Natural killer cell (primary cell): ENCODE measurements at regions not wholly inside any gene's neighbourhood (a gene's known extent, or its start where the extent isn't known, plus 50 kb on each side); places are given as distances from the start of the nearest gene placed in this dataset.

Experiments
- ATAC-seq, 3 donors: fragments of 150-1000 bp in 2 of 3; fragments of 200-7000 bp in 1 of 3; cut with Tn5 transposase; 1 replicate in 1 of 3; 2 replicates in 2 of 3; pipeline ENCODE4 v1.10.0; 2021; ENCODE audit warnings: mild to moderate bottlenecking in 2 of 3, moderate library complexity in 2 of 3
- DNase-seq, 2 donors: peaks; one replicate each; pipeline versions ENCODE4 v3.0.0 to v3.0.0-alpha.2; 2013 to 2021; ENCODE audit warnings: mixed read lengths in 1 of 2
- H3K27ac ChIP-seq: one replicate; pipeline ENCODE4 v1.5.1; 2013; ENCODE audit warnings: mild to moderate bottlenecking, low read length
- H3K27me3 ChIP-seq: one replicate; pipeline ENCODE4 v1.6.1; 2013; ENCODE audit warnings: low read length; ENCODE audit not compliant: control insufficient read depth, insufficient read depth
- H3K36me3 ChIP-seq: one replicate; pipeline ENCODE4 v1.6.1; 2013; ENCODE audit warnings: low read length; ENCODE audit not compliant: control insufficient read depth, insufficient read depth
- H3K4me1 ChIP-seq: one replicate; pipeline ENCODE4 v1.6.1; 2013; ENCODE audit warnings: low read length; ENCODE audit not compliant: control insufficient read depth, insufficient read depth
- H3K4me3 ChIP-seq: one replicate; pipeline ENCODE4 v1.5.1; 2013; ENCODE audit warnings: low read length
- H3K9me3 ChIP-seq: one replicate; pipeline ENCODE4 v1.6.1; 2013; ENCODE audit warnings: low read length; ENCODE audit not compliant: control insufficient read depth, insufficient read depth
- H3K27ac Mint-ChIP-seq, 2 donors: one replicate each; pipeline ENCODE4 v1.8.0; 2022; ENCODE audit warnings: mild to moderate bottlenecking in 2 of 2, mixed read lengths in 2 of 2, moderate library complexity in 1 of 2
- H3K27me3 Mint-ChIP-seq, 2 donors: one replicate each; pipeline ENCODE4 v1.8.0; 2022; ENCODE audit warnings: low read depth in 2 of 2, mixed read lengths in 2 of 2
- H3K36me3 Mint-ChIP-seq: one replicate; pipeline ENCODE4 v1.8.0; 2022; ENCODE audit warnings: mixed read lengths
- H3K4me1 Mint-ChIP-seq, 2 donors: one replicate each; pipeline ENCODE4 v1.8.0; 2022; ENCODE audit warnings: mixed read lengths in 2 of 2
- H3K4me3 Mint-ChIP-seq: one replicate; pipeline ENCODE4 v1.8.0; 2022; ENCODE audit warnings: mild to moderate bottlenecking, moderate library complexity, mixed read lengths
- H3K9me3 Mint-ChIP-seq, 2 donors: one replicate each; pipeline ENCODE4 v1.8.0; 2022; ENCODE audit warnings: mixed read lengths in 2 of 2
- CTCF ChIP-seq: fragments of 200-600 bp; IDR thresholded peaks from one replicate; pipeline ENCODE4 v1.8.0; 2022; ENCODE audit warnings: antibody characterized with exemption
- WGBS: methylation state at CpG from one replicate; pipeline ENCODE4 v1.1.7; 2013; ENCODE audit warnings: missing lambda C conversion rate; ENCODE audit not compliant: insufficient coverage; 5-methylcytosine and 5-hydroxymethylcytosine counted together
- intact Hi-C: fragments of 100-400 bp; cut with micrococcal nuclease; formaldehyde crosslinking; loops from one replicate; pipeline ENCODE4 v1.14.2; 2022

GRCh38 chr6:95784019-95784418 lies 206.7 kb downstream of the MANEA start:
- Mint-ChIP-seq H3K36me3 (no peaks in the 10 kb centered on the region), H3K9me3 (peaks cover 8 to 9% of the 10 kb centered on the region in 2 donors), H3K27me3 (no peaks in the 10 kb centered on the region), H3K27ac (no peak overlapping the region), H3K4me3 (no peak overlapping the region), H3K4me1 (no peaks in the 10 kb centered on the region)
- DNase-seq = no peak
- intact Hi-C loops = no loop called here
- Histone ChIP-seq H3K9me3 (no peaks in the 10 kb centered on the region), H3K27me3 (no peaks in the 10 kb centered on the region), H3K36me3 (no peaks in the 10 kb centered on the region), H3K27ac (no peak overlapping the region), H3K4me1 (no peaks in the 10 kb centered on the region), H3K4me3 (no peak overlapping the region)
- TF ChIP-seq CTCF = no peak
- ATAC-seq = no peak

DNA sequence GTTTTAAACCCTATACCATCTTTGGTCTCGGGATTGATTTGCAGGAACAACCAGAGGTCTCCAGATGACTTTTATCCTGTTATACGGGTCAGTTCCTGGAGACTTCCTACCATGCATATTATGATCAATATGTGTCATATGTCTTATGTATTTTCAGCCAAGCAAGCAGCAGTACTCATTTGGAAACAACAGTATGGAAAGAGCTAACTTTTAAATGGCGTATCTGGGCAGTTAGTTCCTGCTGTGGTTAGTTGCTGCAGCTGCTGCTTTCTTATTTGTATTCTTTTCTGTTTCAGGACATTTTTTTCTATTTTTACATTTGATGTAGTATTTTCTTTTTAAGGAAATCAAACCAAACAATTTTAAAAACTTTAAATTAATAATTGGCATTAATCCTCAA lies 207.5 kb downstream of the MANEA start:
- Histone ChIP-seq H3K36me3 (no peaks in the 10 kb centered on the region), H3K27me3 (no peaks in the 10 kb centered on the region), H3K4me3 (no peak overlapping the region), H3K27ac (no peak overlapping the region), H3K9me3 (no peaks in the 10 kb centered on the region), H3K4me1 (no peaks in the 10 kb centered on the region)
- no peaks in the 10 kb centered on the region for H3K4me1 Mint-ChIP-seq
- no peaks in the 10 kb centered on the region for H3K36me3 Mint-ChIP-seq
- peaks cover 10 to 12% of the 10 kb centered on the region in 2 donors for H3K9me3 Mint-ChIP-seq
- H3K27ac Mint-ChIP-seq = no peak overlapping the region
- DNase-seq (no peak), ATAC-seq (no peak)
- WGBS = 87% methylated on average over 3 of the region's 3 CpGs
- no peak for TF ChIP-seq CTCF
- intact Hi-C loops = no loop called here
- no peaks in the 10 kb centered on the region for H3K27me3 Mint-ChIP-seq
- H3K4me3 Mint-ChIP-seq = no peak overlapping the region

GRCh38 chr6:95785785-95786184 lies 208.4 kb downstream of the MANEA start:
- ATAC-seq = no peak
- no peaks in the 10 kb centered on the region for H3K27me3 ChIP-seq

More at GRCh38 chr6:95785785-95786184, 208.4 kb downstream of the MANEA start:
- H3K9me3 ChIP-seq = no peaks in the 10 kb centered on the region
- intact Hi-C loops = no loop called here
- no peak overlapping the region for H3K27ac ChIP-seq
- no peaks in the 10 kb centered on the region for H3K4me1 ChIP-seq
- no peak for TF ChIP-seq CTCF
- no peaks in the 10 kb centered on the region for H3K36me3 ChIP-seq
- Mint-ChIP-seq H3K36me3 (no peaks in the 10 kb centered on the region), H3K9me3 (peaks cover 10% of the 10 kb centered on the region in 2 donors), H3K4me3 (no peak overlapping the region), H3K4me1 (no peaks in the 10 kb centered on the region), H3K27me3 (no peaks in the 10 kb centered on the region), H3K27ac (no peak overlapping the region)
- no peak overlapping the region for H3K4me3 ChIP-seq
- no peak for DNase-seq
- 100% methylated on average over 1 of the region's 2 CpGs for WGBS
